GM21528 (cell line): ENCODE measurements at regions not wholly inside any gene's neighbourhood (a gene's known extent, or its start where the extent isn't known, plus 50 kb on each side); places are given as distances from the start of the nearest gene placed in this dataset.

Source experiments
- ATAC-seq: cut with Tn5 transposase; IDR thresholded peaks from one replicate; pipeline ENCODE4 v1.9.1; 2021; ENCODE audit warnings: mild to moderate bottlenecking, moderate library complexity; ENCODE audit not compliant: unreplicated experiment, low FRiP score

DNA sequence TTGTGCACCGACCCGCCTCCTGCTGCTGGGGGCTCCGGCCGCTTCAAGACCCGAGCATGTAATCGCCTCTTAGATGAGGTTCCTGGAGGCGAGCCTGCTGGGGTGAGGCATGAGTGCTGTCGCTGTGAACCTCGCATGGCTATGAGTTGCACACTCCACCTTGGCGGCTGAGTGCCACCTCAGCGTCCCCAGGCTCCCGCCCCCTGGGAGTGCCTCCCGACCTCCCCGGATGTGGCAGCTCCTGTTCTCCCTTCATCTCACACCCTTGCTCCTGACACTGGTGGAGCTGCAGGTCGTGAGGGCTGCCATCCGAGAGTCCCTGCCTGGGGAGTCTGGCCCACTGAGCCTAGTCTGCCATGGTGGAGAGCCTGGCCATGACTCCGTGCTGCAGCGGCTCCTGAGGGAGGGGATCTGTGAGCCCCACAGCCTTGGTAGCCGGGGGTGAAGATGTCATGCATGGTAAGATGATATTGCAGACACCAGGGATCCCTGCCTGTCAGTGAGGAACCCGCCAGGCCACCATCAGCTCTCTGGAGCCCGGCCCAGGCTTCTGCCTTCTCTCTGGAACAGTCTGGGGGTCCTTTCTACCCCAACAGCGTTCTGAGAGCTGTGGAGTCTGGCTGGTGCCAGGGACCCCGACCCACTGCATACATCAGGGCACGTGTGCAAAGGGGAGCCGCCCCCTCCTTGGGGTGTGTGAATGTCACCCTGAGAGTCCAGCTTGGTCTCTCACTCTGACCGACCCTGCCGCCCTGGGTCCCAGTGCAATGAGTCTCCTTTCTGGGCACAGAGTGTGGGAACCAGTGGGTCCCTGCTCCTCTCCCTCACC, 61.6 kb upstream of the HS6ST1 start:
- no peak for ATAC-seq

DNA sequence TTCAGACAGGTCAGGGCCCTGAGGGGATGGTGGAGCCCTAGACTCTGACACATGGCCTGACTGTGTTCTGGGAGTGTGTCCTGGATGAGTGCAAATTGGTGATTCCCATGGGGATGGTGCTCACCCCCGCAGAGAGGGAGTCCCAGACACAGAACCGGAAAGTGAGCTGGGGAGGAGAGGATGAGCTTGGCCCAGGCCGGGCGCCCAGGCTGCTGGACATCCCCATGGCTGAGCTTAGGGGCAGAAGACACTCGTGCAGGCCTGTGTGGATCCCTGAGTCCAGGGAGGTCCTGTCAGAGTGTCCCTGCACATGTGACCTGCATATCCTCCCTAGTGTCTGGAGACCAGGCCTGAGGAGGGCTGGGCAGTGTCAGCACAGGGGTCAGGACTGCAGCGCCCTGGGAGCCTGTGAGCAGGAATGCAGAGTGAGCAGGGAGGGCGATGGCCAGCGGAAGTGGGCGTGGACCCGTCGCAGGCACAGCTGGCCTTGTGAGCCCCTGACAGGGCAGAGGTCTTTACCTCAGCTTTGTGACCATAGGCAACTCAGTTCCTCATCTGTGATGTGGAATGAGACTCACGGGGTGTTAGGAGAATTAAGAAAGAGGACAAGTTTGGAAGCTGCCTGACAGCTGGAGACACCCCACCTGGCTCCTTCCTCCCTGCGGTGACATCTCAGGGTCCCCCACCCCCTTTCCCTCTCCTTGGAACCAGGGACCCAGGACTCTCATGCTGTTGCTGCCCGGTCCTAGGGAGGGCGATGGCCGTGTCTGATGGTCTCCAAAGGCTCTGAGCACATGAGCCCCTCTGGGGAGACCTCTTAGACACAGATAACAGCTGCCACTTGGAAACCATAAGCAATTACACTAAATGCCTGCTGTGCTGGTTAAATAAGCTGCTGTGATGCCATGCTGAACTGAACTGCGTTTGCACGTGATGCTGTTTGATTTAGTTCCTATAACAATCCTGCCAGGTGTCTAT, 62.6 kb upstream of the HS6ST1 start:
- no peak for ATAC-seq

GRCh38 chr2:128384446-128384845, 65.8 kb upstream of the HS6ST1 start:
- ATAC-seq = no peak

GRCh38 chr2:128384956-128385355, 66.3 kb upstream of the HS6ST1 start:
- ATAC-seq = no peak

DNA sequence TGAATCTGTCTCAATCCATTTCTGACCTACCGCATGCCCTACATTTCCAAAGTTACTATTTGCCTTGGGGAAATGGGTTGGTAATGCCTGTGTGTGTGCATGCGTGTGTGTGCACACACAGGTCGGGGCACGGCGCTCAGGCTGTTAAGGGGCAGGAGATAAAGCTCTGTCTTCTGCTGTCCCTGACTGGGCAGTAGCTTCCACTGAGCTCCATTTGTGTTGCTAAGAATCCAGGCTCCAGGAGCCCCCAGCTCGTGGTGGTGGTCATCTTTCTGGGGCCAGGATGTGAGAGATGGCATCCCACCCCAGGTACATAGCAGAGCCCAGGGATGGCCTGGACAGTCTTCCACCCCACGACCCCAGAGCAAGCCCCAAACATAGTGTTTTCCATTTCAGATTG, 66.7 kb upstream of the HS6ST1 start:
- ATAC-seq = no peak

GRCh38 chr2:128386066-128386465, 67.4 kb upstream of the HS6ST1 start:
- no peak for ATAC-seq

- ATAC-seq = no peak
These were observed 69.9 kb upstream of the HS6ST1 start for GRCh38 chr2:128388499-128388941.

GRCh38 chr2:128389388-128390086, 70.9 kb upstream of the HS6ST1 start:
- no peak for ATAC-seq

DNA sequence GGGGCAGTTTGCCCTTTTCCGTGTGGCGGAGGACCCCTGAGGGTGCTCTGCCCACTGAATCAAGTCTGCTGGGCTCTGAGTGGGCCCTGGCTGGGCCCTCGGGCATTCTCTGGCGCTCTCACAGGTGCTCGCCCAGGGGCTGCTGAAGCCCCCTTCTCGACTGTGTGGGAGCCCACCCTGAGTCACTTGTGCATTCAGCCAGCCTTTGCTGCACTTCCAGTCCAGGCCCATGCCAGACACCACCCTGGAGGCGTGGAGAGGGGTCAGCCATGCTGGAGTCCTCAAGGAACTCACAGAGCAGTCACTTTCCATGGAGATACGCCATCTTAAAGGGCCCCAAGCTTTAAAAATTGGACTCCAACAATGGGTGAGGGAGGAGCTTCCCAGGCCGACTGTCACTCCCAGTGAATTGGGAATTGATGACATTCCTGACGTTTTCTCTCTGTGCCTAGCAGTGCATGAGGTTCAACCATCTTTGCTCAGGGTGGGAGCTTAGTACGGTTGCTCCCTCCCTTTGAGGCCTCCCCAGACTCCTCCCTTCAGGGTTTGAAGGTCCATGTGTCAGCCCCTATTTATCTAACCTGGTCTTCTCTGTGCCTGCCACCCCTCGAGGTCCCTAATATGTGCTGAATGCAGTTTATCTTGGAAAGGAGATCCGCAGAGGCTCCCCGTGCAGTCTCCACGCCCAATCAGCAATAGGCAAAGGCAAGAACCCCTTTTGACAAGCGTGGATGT, 71.8 kb upstream of the HS6ST1 start:
- ATAC-seq = no peak

GRCh38 chr2:128390991-128391630, 72.4 kb upstream of the HS6ST1 start:
- no peak for ATAC-seq

GRCh38 chr2:128391679-128392078, 73.0 kb upstream of the HS6ST1 start:
- no peak for ATAC-seq

DNA sequence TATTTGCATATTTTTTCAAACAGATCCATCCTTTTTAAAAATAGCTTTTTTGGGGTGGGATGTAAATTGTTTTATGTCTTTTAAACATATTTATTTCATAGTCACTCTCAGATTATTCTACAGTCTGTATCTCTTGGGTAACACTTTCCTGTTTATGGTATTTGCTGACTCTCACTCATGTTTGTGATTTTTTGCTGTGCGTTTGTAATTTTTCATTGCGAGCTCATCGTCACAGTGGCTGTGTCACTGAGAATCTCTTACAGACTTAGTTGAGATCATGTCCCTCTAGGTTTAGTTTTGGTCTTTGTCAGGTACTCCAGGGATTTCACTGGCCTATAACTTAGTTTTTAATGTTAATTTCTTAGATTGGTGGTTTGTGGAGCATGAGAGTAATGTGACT, 73.5 kb upstream of the HS6ST1 start:
- ATAC-seq = no peak

DNA sequence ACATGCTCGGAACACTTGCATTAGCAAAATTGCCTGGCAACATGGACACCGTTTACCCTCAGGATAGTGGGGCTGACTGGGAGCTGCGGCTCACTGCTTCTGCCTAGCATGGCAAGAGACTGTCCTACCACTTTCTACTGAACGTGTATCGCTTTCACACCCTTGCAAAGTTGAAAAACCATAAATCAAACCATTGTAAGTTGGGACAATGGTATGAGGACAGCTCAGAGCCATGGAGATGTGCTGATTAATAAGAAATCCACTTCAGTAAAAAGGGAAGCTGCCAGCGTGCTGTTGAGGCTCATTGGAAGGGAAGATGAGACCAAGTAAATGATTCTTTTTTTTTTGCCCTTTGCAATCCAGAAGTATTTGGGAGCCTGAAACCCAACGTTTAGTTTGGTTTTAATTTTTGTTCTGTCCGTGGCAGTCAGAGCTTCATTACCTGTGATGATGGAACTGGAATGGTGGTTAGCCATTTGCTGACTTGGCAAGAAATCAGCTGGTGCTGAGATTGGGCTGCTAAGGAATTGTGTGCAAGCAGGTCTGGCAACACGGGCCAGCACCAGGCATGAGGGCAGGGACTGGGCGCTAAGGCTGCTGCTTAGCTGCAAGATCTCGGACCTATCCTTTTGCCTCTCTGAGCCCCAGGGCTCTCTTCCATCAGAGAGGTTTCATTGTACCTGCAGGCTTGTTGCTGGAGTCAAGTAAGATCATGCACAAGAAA, 75.5 kb upstream of the HS6ST1 start:
- no peak for ATAC-seq

DNA sequence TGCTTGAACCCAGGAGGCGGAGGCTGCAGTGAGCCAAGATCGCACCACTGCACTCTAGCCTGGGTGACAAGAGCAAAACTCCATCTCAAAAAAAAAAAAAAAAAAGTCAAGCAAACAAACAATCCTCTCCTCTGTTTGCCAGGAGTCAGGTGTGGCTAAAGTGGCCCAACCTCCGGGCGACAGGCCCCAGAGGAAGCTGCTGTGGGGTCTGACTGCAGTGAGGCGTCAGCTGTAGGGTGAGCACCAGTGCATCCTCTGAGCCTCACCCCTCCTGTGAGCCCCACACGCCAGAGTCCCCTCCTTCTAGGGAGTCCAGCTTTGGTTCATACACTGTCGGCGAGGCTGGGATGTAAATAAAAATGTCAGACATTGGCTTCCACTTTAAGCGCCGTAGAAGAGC, 76.5 kb upstream of the HS6ST1 start:
- ATAC-seq = no peak

DNA sequence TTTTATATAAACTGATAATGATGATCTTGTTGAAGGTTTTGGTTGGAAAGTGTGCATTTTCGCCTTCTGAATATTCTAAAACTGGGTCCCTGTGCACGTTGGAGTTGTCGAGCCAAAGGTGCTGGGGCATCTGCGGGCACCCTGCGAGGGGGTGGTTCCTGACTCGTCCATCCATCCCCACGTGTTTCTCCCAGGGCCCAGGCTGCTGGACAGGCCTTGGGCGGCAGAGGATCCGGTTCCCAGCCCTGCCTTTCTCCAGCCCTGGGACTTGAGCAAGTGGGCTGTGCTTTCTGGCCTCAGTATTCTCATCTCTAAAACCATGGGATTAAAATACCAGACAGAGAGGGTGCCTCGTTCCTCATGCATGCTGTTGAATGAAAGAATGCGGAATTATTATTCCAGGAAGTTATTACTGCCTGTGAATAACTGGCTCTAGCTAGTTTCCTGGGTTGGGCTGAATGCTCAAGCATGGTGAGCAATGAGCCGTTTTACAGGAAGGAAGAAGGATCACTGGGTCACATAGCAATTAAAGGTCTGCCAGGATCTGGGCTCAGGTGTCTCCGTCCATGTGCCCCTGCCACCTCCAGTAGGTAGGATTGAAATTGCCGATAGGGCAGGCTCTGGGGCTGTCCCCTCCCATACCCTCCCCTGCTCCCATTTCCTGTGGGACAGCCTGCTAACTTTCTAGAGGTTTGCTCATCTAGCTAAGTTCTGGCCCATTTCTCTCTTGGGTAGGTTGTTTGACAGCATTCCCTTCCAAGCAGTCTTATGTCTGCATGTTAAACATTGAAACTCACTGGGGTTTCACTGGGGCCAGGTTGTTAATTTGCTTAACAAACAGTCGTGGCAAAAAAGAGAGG, 77.2 kb upstream of the HS6ST1 start:
- ATAC-seq = no peak

- ATAC-seq = no peak
These were observed 77.8 kb upstream of the HS6ST1 start for GRCh38 chr2:128396500-128396891.

DNA sequence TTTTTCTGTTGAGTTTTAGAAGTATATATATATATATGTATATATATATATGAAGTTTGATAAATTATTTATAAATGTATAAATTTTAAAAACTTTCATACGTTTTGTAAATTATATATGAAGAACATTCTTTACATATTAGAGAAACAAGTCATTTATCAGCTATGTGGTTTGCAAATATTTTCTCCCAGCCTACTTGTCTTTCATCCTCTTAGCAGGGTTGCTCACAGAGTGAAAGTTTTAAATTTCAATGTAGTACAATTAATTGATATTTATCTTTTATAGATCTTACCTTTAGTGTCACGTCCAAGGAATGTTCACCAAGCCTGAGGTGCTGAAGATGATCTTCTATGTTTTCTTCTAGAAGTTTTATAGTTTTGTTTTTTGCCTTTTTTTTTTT, 78.3 kb upstream of the HS6ST1 start:
- no peak for ATAC-seq

- ATAC-seq = no peak
These were observed 80.6 kb upstream of the HS6ST1 start for GRCh38 chr2:128399256-128399655.
